Endothelial cell of umbilical vein (primary cell): ENCODE measurements at regions not wholly inside any gene's neighbourhood (a gene's known extent, or its start where the extent isn't known, plus 50 kb on each side); places are given as distances from the start of the nearest gene placed in this dataset.

Experiments
- CTCF ChIP-seq, 2 donors: IDR thresholded peaks; 1 replicate in 1 of 2; 2 replicates in 1 of 2; pipeline ENCODE4 v1.5.1; 2011; ENCODE audit warnings: low read length in 2 of 2, mild to moderate bottlenecking in 2 of 2, moderate library complexity in 2 of 2, control low read depth in 1 of 2, inconsistent platforms in 1 of 2, low read depth in 1 of 2; ENCODE audit not compliant: insufficient read depth in 1 of 2; ENCODE audit errors: extremely low read depth in 1 of 2
- EZH2 ChIP-seq: IDR thresholded peaks from 2 replicates; pipeline ENCODE4 v1.6.1; 2012; ENCODE audit warnings: borderline replicate concordance, low read depth, mild to moderate bottlenecking, moderate library complexity, low read length, inconsistent platforms; ENCODE audit not compliant: severe bottlenecking
- FOS ChIP-seq: IDR thresholded peaks from 2 replicates; pipeline ENCODE4 v1.6.1; 2011; ENCODE audit warnings: mild to moderate bottlenecking, low read length, moderate library complexity, borderline replicate concordance; ENCODE audit not compliant: insufficient read depth
- POLR2AphosphoS5 ChIP-seq: IDR thresholded peaks from 2 replicates; pipeline ENCODE4 v1.6.1; 2012; ENCODE audit warnings: low read depth, mild to moderate bottlenecking, control low read depth, low read length, moderate library complexity; ENCODE audit not compliant: insufficient read depth
- TF ChIP-seq, protein P1 (sequence below): IDR thresholded peaks from 2 replicates; pipeline ENCODE4 v1.6.1; 2011; ENCODE audit not compliant: insufficient read depth, insufficient read length

- TF ChIP-seq FOS: no peak
- no peak for TF ChIP-seq CTCF (IDR thresholded peaks at IDR 0.05; ENCODE audit: extremely low read depth in 1 of 2, insufficient read depth in 1 of 2, low read depth in 1 of 2, low read length in 2 of 2)
- no peak for TF ChIP-seq POLR2AphosphoS5
- TF ChIP-seq, protein P1, sequence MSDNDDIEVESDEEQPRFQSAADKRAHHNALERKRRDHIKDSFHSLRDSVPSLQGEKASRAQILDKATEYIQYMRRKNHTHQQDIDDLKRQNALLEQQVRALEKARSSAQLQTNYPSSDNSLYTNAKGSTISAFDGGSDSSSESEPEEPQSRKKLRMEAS: no peak
- no peak for TF ChIP-seq EZH2
These were observed 256.3 kb upstream of the TMEM161B start for GRCh38 chr5:88524941-88525340.
